ENCODE measurements at regions not wholly inside any gene's neighbourhood (a gene's known extent, or its start where the extent isn't known, plus 50 kb on each side); places are given as distances from the start of the nearest gene placed in this dataset.

- DNase-seq, result no peak
These were observed 721.4 kb downstream of the TMTC2 start for GRCh38 chr12:83408146-83408545.

GRCh38 chr12:83404521-83404920 is 717.8 kb downstream of the TMTC2 start:
- DNase-seq, result no peak

GRCh38 chr12:83390186-83390585 is 703.5 kb downstream of the TMTC2 start:
- no peak for DNase-seq

GRCh38 chr12:83389237-83389996 is 702.7 kb downstream of the TMTC2 start:
- DNase-seq, result no peak

- no peak for DNase-seq
These were observed 701.8 kb downstream of the TMTC2 start for GRCh38 chr12:83388551-83388950.

- no peak for DNase-seq
These were observed 700.0 kb downstream of the TMTC2 start for GRCh38 chr12:83386527-83387264.

- DNase-seq, result no peak
These were observed 691.6 kb downstream of the TMTC2 start for GRCh38 chr12:83378186-83378727.

- no peak for DNase-seq
These were observed 678.6 kb downstream of the TMTC2 start for GRCh38 chr12:83365317-83365716.

GRCh38 chr12:83361475-83361874 is 674.8 kb downstream of the TMTC2 start:
- DNase-seq, result no peak

GRCh38 chr12:83361071-83361470 is 674.4 kb downstream of the TMTC2 start:
- no peak for DNase-seq

- no peak for DNase-seq
These were observed 663.4 kb downstream of the TMTC2 start for GRCh38 chr12:83349907-83350611.

GRCh38 chr12:83346333-83346732 is 659.6 kb downstream of the TMTC2 start:
- DNase-seq, result no peak

- DNase-seq, result no peak
These were observed 657.1 kb downstream of the TMTC2 start for GRCh38 chr12:83343767-83344166.

GRCh38 chr12:83335748-83336147 is 649.0 kb downstream of the TMTC2 start:
- no peak for DNase-seq

GRCh38 chr12:83326666-83327065 is 640.0 kb downstream of the TMTC2 start:
- no peak for DNase-seq

GRCh38 chr12:83323866-83324265 is 637.2 kb downstream of the TMTC2 start:
- DNase-seq, result no peak

- DNase-seq, result no peak
These were observed 636.1 kb downstream of the TMTC2 start for GRCh38 chr12:83322809-83323208.

GRCh38 chr12:83321971-83322370 is 635.3 kb downstream of the TMTC2 start:
- DNase-seq, result no peak

GRCh38 chr12:83320350-83320749 is 633.6 kb downstream of the TMTC2 start:
- no peak for DNase-seq

- DNase-seq, result no peak
These were observed 631.8 kb downstream of the TMTC2 start for GRCh38 chr12:83318386-83319098.

GRCh38 chr12:83317595-83317994 is 630.9 kb downstream of the TMTC2 start:
- DNase-seq, result no peak

- no peak for DNase-seq
These were observed 627.1 kb downstream of the TMTC2 start for GRCh38 chr12:83313827-83314226.

GRCh38 chr12:83313322-83313721 is 626.6 kb downstream of the TMTC2 start:
- no peak for DNase-seq

All from kidney glomerular epithelial cell (primary cell).